ENCODE measurements at regions not wholly inside any gene's neighbourhood (a gene's known extent, or its start where the extent isn't known, plus 50 kb on each side); places are given as distances from the start of the nearest gene placed in this dataset.

- H3K27ac ChIP-seq (ENCODE audit: low read depth, low read length), result no peak overlapping the region
- H3K4me3 ChIP-seq (replicated peaks in 1 of 2; ENCODE audit: low read depth in 1 of 2, low read length in 2 of 2), result no peak overlapping the region
- no peaks in the 10 kb centered on the region for H3K4me1 ChIP-seq (ENCODE audit: control insufficient read depth in 1 of 2, insufficient read depth in 2 of 2, low read length in 2 of 2)
- H2AFZ ChIP-seq (ENCODE audit: low read depth, low read length, poor library complexity, severe bottlenecking), result no peak overlapping the region
- no peak overlapping the region for H3K9ac ChIP-seq (ENCODE audit: low read length)
- H3K4me2 ChIP-seq (ENCODE audit: low read length), result no peak overlapping the region
- H3K27me3 ChIP-seq (ENCODE audit: insufficient read depth, low read length), result no peaks in the 10 kb centered on the region
- CTCF ChIA-PET, result no interaction called here
- ATAC-seq, result no peak
- no peak for DNase-seq (ENCODE audit: low read depth, low spot score)
- POLR2A ChIA-PET, result no interaction called here
- no peaks in the 10 kb centered on the region for H3K79me2 ChIP-seq (ENCODE audit: insufficient read depth, low read length)
- no peaks in the 10 kb centered on the region for H4K20me1 ChIP-seq (ENCODE audit: insufficient read depth)
- intact Hi-C loops (cut with micrococcal nuclease), result no loop called here
- RAD21 ChIA-PET (ENCODE audit: low non-redundant PET in 1 of 2, low total read pairs in 2 of 2, uncharacterized antibody in 2 of 2, unreplicated experiment in 2 of 2), result no interaction called here
- BruUV-seq (replicated peaks), result no TSS peak
- H3K9me3 ChIP-seq (ENCODE audit: control insufficient read depth in 1 of 2, insufficient read depth in 1 of 2, low read depth in 1 of 2, low read length in 2 of 2), result no peaks in the 10 kb centered on the region
- H3K36me3 ChIP-seq (ENCODE audit: control insufficient read depth in 1 of 2, insufficient read depth in 2 of 2, low read length in 2 of 2), result no peaks in the 10 kb centered on the region
- H3K9me2 ChIP-seq (ENCODE audit: insufficient read depth), result no peaks in the 10 kb centered on the region
- TF ChIP-seq ZFX (IDR thresholded peaks at IDR 0.05) (no peak), REST (IDR thresholded peaks at IDR 0.05; ENCODE audit: low read depth) (no peak), EGR1 (IDR thresholded peaks at IDR 0.05; ENCODE audit: low read depth) (no peak), SP1 (IDR thresholded peaks at IDR 0.05; ENCODE audit: low read depth) (no peak), EZH2 (IDR thresholded peaks at IDR 0.05) (no peak), EZH2phosphoT487 (IDR thresholded peaks at IDR 0.05; ENCODE audit: borderline replicate concordance) (no peak), TCF7L2 (IDR thresholded peaks at IDR 0.05; ENCODE audit: borderline replicate concordance, extremely low read depth, insufficient read depth, insufficient read length) (no peak), ELF1 (IDR thresholded peaks at IDR 0.05; ENCODE audit: borderline replicate concordance, low read depth) (no peak), POLR2A (IDR thresholded peaks at IDR 0.05; ENCODE audit: borderline replicate concordance, extremely low read depth, insufficient read depth, insufficient read length) (no peak), ZNF274 (IDR thresholded peaks at IDR 0.05; ENCODE audit: low read depth, low read length) (no peak), CEBPB (IDR thresholded peaks at IDR 0.05; ENCODE audit: low read depth) (no peak), SIN3A (IDR thresholded peaks at IDR 0.05; ENCODE audit: low read depth) (no peak), SRF (IDR thresholded peaks at IDR 0.05; ENCODE audit: low read depth) (no peak), RAD21 (IDR thresholded peaks at IDR 0.05; ENCODE audit: low read depth) (no peak), CBX3 (IDR thresholded peaks at IDR 0.05; ENCODE audit: low read depth) (no peak)
These were observed 592.3 kb downstream of the FRK start for GRCh38 chr6:115468272-115469005.
